WERI-Rb-1 (cell line): ENCODE measurements at regions not wholly inside any gene's neighbourhood (a gene's known extent, or its start where the extent isn't known, plus 50 kb on each side); places are given as distances from the start of the nearest gene placed in this dataset.
A peak's percentile ranks its signal among the peaks of the same experiment; 100 is the strongest.

Experiments
- DNase-seq: peaks from one replicate; pipeline ENCODE4 v3.0.0-alpha.2; 2020
- H3K27ac ChIP-seq: fragments of 250-450 bp; sonication (Bioruptor Pico); 2 replicates; pipeline ENCODE4 v1.5.1; 2020; ENCODE audit warnings: mild to moderate bottlenecking, moderate library complexity
- H3K27me3 ChIP-seq: fragments of 250-450 bp; sonication (Bioruptor Pico); 2 replicates; pipeline ENCODE4 v1.5.1; 2021; ENCODE audit warnings: mild to moderate bottlenecking, low read depth, moderate library complexity; ENCODE audit not compliant: insufficient read depth, severe bottlenecking
- H3K36me3 ChIP-seq: fragments of 250-450 bp; sonication (Bioruptor Pico); 2 replicates; pipeline ENCODE4 v1.5.1; 2020; ENCODE audit warnings: mild to moderate bottlenecking, moderate library complexity
- H3K4me3 ChIP-seq: 2 replicates; pipeline ENCODE4 v1.5.1; 2011; ENCODE audit warnings: low read depth, mild to moderate bottlenecking, control low read depth, low read length
- H3K9me3 ChIP-seq: fragments of 250-450 bp; sonication (Bioruptor Pico); 2 replicates; pipeline ENCODE4 v1.5.1; 2021; ENCODE audit warnings: mild to moderate bottlenecking, moderate library complexity; ENCODE audit not compliant: severe bottlenecking
- CTCF ChIP-seq: IDR thresholded peaks from 2 replicates; pipeline ENCODE4 v1.5.1; 2011; ENCODE audit warnings: low read depth, mild to moderate bottlenecking, control low read depth, inconsistent platforms, low read length

GRCh38 chr6:14796974-14797762, 448.7 kb upstream of the JARID2 start:
- H3K27me3 ChIP-seq: no peaks in the 10 kb centered on the region
- H3K27ac ChIP-seq: peak overlapping the region; percentile 66
- H3K9me3 ChIP-seq: peaks cover 2% of the 10 kb centered on the region
- H3K36me3 ChIP-seq: no peaks in the 10 kb centered on the region
- H3K4me3 ChIP-seq: no peak overlapping the region
- DNase-seq: no peak
- TF ChIP-seq CTCF: no peak

GRCh38 chr6:14797875-14798593, 447.8 kb upstream of the JARID2 start:
- peak overlapping the region; percentile 66 for H3K27ac ChIP-seq

GRCh38 chr6:14798594-14798982, 447.3 kb upstream of the JARID2 start:
- TF ChIP-seq CTCF: no peak
- H3K9me3 ChIP-seq: peaks cover 2% of the 10 kb centered on the region
- no peaks in the 10 kb centered on the region for H3K36me3 ChIP-seq
- no peaks in the 10 kb centered on the region for H3K27me3 ChIP-seq
- H3K27ac ChIP-seq: peak overlapping the region; percentile 57
- no peak overlapping the region for H3K4me3 ChIP-seq
- DNase-seq: no peak

More at GRCh38 chr6:14797875-14798593, 447.8 kb upstream of the JARID2 start:
- no peak for TF ChIP-seq CTCF
- Histone ChIP-seq H3K9me3 (peaks cover 2% of the 10 kb centered on the region), H3K4me3 (no peak overlapping the region), H3K27me3 (no peaks in the 10 kb centered on the region), H3K36me3 (no peaks in the 10 kb centered on the region)
- peak; percentile 88 for DNase-seq

GRCh38 chr6:14798996-14799588, 446.8 kb upstream of the JARID2 start:
- H3K27ac ChIP-seq: no peak overlapping the region; the same call in 1 of the 2 replicates
- no peak overlapping the region for H3K4me3 ChIP-seq
- no peak for TF ChIP-seq CTCF
- no peak for DNase-seq
- H3K36me3 ChIP-seq: no peaks in the 10 kb centered on the region
- H3K27me3 ChIP-seq: no peaks in the 10 kb centered on the region
- H3K9me3 ChIP-seq: peaks cover 2% of the 10 kb centered on the region

- Histone ChIP-seq H3K9me3 (peaks cover 2% of the 10 kb centered on the region), H3K36me3 (no peaks in the 10 kb centered on the region), H3K27me3 (no peaks in the 10 kb centered on the region), H3K27ac (peak overlapping the region; percentile 18), H3K4me3 (no peak overlapping the region)
- no peak for TF ChIP-seq CTCF
- peak; percentile 79 for DNase-seq
Observed at GRCh38 chr6:14799928-14800327, 445.9 kb upstream of the JARID2 start.
